NCI-H2107 treated with DMSO at 0.1 percent for 48 hours (cell line): ENCODE measurements at regions not wholly inside any gene's neighbourhood (a gene's known extent, or its start where the extent isn't known, plus 50 kb on each side); places are given as distances from the start of the nearest gene placed in this dataset.
"Not testable (repeated sequence)": the region's sequence is repeated elsewhere in the genome, so short reads cannot be mapped to it uniquely, and the experiment has no call there.

Experiments used
- DNase-seq: peaks from one replicate; lab custom pipeline; 2025; ENCODE audit not compliant: unreplicated experiment; lab: John Stamatoyannopoulos, UW

DNA sequence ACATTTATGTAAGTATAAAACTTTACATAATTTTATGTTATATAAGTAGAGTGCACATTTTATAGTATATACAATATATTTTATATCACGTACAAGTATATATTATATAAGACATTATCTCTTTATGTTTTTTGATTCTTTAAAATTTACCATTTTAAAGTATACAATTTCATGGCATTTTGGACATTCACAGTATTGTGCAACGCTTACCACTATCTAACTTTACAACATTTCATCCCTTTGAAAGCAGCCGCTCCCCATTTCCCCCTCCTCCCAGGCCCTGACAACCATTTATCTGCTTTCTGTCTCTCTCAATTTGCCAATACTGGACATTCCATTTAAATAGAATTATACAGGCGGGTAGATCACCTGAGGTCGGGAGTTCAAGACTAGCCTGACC, 512.5 kb downstream of the TSN start:
- DNase-seq = no peak

DNA sequence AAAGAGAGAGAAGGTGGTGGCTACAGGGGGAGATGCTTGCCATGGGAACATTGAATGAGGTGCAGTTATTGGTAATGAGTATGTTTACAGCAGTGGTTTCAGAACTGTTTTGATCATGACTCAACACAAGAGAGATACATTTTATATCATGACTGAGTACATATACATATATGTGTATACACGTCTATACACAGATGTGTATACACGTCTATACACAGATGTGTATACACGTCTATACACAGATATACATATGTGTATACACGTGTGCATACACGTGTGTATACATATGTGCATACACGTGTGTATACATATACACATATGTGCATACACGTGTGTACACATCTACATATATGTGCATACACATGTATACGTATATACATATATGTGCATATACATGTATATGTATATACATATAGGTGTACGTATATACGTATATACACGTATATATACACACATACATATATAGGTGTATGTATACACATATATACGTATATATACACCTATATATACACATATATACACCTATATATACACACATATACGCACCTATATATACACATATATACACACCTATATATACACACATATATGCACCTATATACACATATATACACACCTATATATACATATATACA, 518.5 kb downstream of the TSN start:
- DNase-seq = no peak

DNA sequence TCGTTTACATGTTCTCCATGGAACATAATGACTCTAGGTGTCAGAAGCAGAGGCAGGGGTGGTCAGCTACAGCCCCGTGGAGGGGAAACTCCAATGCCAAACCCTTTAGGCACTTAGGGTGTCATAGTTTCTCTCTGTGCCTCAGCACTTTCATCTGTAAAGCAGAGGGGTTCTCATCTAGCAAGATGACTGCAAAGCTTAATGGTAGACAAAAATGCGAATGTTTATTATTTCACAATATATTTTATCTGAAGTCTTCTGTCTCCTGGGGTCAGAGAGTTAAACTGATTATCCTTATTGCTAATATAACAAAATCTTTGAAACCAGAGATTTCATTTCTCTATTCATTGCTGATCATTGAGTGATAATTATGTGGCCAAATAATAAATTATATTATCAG, 522.5 kb downstream of the TSN start:
- DNase-seq = no peak

DNA sequence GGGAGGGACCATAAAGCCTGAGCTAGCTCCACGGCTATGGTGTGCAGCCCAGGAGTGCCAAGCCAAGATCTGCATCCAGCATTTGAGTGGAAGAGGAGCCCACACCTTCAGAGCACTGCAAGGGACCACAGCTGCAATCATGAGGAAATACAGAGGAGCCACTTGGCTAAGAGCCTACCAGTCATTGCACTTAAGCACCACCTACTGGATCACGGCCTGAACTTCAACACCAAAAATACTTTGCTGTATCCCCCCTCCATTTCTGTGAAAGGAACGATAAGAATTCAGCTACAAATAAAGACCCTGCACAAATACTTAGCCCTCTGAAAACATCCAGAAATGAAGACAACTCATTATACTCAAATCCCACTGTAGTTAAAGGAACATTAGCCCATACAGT, 545.3 kb downstream of the TSN start:
- DNase-seq = no peak

DNA sequence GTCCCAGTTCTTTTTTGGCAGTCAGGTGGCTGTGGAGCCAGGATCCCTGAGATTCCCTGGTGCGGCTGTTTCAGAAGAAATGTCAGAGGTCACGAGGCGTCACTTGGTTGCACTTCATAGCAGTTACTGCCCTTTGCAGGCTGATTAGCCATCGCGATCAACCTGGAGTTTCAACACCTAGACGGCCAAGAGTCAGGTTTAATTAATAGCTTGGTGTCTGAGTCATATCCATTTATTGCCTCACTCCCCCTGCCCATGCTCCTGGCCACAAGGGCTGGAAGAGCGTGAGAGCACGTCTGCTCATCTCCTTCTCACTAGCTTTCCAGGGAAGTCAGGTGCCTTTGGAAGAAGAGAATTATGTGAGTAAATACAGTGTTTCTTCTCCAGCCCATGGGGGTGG, 552.3 kb downstream of the TSN start:
- DNase-seq = no peak

DNA sequence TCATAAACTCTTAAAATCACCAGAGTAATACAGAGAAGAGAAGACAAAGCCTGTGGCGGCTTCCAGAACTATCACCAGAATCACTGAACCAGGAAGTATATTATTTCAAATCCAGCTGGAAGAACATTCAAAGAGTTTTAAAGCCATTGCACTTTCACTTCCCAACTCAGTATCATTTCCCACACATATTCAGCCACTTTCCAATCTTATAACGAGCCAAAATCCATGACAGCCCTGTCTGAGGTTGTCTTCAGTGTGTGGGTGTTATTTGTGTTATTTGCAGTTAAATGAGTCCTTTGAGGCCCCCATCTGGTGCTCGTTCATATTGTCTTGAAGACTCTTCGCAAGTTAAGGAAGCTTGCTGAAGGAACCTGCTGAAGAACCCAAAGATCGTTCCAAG, 559.9 kb downstream of the TSN start:
- DNase-seq = no peak

DNA sequence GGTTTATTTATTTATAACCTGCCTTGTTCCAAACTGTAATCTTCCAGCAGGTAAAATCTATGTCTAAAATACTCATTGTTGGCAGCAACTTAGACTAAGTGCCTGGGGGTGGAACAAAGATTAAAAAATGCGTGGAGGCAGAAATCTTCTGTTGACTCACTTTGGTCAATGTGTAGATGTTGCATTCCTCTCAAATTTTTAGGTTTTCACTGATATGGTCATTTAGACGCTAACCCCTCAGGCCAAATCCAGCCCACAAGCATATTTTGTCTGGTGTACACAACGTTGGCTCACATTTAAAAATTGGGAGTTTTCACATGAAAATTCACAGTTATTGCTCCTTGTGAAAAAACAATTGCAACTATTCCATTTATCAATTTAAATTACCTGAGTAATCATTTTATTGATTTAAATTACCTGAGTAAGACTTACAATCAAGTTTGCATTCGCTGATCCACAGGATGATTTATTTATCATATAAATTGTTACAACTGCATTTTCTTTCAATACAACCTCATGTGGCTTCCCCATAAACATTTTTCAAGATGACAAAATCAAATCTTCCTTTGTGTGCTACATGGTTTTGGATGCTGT, 564.2 kb downstream of the TSN start:
- DNase-seq = no peak

DNA sequence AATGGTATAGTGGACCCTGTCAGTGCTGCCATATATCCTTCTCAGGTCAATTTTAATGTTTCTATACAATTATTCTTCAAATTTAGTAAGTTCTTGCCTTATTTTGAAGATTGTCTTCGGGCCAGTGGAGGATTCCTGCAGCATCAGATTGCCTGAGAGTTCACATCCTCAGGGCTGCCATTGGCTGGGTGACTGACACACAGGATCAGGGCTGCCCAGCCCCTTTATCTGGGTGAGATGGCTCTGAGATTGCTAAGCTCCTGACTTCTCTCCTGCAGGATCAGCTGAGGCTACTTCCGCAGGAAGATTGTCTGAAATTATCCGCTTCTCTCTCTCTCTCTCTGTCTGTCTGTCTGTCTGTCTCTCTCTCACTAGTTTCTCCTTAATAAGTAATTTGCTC, 567.4 kb downstream of the TSN start:
- no peak for DNase-seq

DNA sequence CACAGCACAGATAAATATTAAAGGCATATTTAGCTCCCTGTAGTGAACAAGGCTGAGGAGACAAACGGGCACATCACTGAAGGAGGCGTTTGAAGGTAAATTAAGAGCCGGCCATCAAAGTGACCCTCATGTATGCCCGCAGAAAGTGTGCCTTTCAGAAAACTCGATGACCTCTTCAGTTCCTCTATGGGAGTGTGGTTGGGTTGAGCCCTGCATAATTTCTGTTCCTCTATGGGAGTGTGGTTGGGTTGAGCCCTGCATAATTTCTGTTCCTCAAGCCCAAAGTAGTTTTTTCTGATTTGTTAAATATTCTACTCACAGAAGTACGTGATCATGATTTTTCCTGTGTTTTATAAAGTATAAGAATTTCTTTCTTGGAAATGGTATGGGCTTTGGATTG, 568.5 kb downstream of the TSN start:
- no peak for DNase-seq

DNA sequence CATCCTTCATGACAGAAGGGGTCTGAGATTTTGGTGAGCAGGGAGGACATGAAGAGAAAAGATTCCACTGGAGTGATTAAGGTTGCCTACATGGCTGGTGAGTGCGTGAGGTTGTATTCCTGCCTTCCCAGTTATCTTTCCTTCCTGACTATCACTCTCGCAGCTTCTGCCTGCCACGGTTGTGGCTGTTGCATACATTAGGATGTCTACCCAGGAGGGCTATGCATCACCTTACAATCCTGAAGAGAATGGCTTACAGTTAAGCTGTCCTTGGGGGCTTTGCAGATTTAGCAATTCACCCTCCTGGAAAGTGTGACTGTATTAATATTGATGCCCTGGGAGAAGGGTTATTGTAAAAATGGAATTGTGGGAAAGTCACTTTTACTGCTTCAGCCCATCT, 571.0 kb downstream of the TSN start:
- DNase-seq = no peak

DNA sequence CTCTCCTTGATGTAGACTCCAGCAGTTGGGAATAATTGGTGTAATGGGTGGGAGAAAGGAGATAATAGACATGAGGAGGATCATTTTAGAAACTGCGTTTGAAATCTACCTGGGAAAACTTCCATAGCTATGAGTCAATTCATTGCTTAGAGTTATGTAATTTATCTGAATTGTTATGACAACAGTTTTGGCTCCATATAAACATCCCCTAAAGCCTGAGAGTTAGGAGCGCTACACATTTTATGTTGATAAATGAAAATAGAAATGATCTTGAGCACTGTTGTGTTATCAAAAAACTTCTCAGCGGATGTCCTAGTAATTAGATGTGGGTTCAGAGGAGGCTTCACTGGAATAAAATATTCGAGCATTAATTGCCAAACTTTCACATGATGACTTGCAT, 573.4 kb downstream of the TSN start:
- DNase-seq = no peak

DNA sequence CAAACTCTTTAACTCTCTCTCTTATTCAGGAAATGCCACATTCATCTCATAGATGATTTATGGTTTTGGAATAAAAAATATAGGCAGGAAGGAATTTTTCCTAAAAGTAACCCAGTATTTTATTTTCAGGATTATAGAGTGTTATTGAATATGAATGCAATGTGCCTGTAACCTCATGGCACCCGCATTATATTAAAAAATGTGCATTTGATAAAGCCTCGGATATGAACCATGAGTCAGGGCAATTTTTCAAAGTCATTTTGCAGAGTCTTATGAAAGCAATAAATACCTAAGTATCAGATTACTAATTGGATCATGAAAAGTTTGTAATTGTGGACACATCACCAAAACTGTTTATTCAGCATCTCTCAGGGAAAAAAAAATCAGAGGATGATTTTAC, 573.8 kb downstream of the TSN start:
- DNase-seq = no peak

DNA sequence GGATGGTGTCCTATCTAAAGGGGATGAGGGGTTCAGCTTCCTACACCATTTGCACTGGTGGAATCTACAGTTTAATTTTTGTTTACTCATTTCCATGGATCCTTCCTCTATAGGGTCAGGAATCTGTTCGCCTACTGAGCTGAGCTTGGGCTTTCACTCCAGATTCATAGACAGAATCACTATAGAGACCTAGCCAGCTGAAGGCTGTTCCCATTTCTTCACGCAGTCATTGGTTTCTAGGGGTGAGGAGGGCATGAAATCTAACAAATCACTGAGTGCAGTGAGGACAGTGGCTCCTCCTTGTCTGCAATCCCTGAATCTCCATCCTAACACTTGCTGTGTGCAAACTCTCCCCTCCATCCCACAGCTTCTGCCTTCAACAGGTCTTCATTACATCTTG, 578.5 kb downstream of the TSN start:
- DNase-seq = no peak

DNA sequence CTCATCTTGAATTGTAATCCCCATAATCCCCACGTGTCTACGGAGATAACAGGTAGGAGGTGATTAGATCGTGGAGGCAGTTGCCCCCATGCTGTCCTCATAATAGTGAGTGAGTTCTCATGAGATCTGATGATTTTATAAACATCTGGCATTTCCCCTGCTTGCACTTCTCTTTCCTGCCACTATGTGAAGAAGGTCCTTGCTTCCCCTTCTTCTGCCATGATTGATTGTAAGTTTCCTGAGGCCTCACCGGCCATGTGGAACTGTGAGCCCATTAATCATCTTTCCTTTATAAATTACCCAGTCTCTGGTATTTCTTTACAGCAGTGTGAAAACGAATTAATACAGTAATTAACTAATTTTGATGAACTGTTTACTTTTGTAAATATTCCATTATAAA, 582.5 kb downstream of the TSN start:
- DNase-seq = no peak

DNA sequence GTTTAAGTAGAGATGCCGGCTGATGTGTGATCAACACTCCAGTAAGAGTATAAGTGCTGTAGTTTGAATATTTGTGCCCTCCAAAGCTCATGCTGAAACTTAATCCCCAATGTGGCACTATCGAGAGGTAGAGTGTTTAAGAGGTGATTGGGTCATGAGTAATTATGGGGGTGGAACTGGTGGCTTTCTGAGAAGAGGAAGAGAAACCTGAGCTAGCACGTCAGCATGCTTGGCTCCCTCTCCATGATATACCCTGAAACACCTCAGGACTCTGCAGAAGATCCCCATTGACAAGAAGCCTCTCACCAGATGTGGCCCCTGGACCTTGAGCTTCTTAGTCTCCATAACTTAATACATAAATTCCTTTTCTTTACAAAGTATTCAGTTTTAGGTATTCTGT, 584.8 kb downstream of the TSN start:
- peak; percentile 37 for DNase-seq

DNA sequence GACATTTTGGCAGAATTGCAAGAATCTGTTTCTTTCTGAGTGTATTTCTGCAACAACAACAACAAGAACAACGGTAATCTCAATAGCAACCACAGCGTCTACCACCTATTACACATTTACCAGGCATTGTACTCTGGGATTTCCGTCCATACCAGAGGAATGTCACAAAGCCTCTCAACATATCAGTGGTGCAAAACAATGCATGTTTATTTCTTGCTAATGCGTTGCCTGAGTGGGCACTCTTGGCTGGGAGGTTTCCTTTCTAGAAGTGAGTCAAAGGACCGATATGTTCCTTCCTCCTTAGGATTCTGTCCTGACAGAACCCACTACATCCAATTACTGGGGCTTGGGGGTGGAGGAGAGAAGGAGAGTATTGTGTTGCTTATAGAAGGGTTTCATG, 585.6 kb downstream of the TSN start:
- no peak for DNase-seq

DNA sequence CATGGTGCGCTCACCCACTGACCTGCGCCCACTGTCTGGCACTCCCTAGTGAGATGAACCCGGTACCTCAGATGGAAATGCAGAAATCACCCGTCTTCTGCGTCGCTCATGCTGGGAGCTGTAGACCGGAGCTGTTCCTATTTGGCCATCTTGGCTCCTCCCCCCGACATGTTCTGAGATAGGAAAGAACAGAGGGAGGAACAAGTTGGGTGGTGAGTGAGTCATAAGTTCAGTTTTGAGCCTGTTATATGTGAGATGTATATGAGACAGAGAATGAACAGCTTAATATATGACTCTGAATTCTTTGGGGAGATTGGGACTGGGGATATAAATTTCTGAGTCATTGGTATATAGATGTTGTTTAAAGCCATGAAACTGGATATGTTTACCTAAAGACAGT, 596.7 kb downstream of the TSN start:
- DNase-seq = not testable (repeated sequence)

DNA sequence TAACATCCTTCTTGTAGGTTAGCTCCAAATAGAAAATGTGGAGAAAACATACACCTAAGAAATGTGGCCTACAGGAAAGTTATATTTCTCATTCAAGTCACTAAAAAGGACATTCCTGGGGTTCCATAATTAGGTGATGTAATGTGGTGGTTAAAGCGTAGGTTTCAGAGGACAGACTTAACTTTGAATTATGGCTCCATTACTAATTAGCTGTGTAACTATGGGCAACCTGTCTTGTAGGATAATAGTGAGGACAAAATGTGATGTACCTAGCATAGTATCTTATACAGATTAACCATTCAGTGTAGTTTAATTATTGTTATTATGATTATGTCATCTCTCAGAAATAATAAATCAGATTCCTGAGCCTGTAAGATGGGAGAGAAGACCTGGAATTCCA, 602.5 kb downstream of the TSN start:
- DNase-seq = no peak

DNA sequence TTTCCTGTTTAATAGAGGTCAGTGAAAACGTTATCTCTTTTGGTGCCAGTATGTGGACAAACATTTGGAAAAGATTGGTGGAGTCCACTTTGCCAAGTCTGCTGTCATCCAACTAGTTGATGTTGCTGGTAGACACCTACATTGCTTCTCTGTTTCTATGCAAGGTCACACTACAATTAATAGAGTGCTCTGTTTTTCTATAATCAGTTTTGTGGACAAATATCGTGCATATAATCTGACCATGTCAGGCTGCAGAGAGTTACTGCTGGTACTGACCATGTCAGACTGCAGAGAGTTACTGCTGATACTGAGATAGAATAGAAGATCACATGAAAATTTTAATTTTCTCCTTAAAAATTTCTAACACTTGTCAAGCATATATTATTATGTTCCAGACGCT, 603.3 kb downstream of the TSN start:
- no peak for DNase-seq

DNA sequence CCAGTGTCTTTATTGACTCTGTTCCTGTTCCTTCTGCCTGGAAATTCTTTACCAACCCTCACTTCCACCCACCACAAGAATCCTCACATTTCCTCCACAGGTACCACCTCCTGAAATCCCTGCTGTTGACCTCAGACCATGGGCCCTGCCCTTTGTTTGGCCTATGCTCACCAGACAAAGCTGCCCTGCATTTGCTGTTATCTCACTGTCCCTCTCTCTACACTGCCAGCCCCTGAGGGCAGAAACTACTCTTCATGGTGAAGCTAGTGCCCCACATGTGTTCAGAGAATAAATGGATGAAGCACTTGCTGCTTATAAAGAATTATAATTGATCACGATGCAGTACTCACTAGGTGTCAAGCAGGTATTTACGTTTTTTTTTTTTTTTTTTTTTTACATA, 608.4 kb downstream of the TSN start:
- no peak for DNase-seq

DNA sequence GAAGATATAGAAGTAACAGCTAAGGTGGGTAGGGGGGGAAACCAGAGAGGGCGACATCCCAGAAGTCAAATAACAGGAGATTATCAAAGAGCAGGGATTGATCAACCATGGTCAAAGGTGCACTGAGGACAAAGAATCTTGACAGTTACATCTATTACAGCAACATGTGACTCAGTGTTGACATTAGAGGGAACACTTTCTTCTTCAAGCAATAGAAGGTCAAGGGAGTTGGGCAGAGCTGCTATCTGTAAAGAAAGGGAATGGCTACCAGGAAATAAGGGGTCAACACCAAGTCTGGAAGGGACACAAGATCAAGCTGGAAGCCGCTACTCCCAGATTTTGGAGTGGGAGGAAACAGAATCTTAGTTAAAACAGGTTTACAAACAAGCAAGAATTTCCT, 611.0 kb downstream of the TSN start:
- no peak for DNase-seq

DNA sequence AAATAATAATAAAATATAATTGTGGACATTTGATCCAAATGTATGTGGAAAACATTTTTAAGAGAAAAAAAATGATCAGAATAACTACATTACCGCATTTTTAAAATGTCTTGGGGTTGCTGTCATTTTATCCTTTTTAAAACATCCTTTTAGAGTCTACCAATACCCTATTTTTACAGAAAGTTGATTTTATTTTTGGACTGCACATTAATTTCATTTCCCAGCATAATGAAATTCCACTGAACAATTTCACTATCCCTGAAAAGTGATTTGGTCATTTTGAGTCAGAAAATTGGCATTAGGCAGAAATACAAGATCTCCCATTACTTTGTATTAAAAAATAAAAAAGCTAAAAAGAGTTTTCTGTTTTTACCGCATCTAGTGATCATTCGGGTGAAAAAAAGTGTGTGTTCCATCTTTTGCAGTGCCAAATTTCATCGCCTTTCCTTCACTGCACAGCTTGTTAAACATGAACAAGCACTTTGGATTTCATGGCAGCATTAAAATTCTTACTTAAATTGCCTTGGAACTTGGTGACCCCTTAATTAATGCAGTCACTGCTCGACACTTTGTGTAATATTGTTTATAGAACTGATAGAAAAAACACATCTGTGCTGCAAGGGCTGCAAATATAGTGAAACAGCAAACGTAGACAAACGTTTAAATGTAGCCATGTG, 611.7 kb downstream of the TSN start:
- no peak for DNase-seq

DNA sequence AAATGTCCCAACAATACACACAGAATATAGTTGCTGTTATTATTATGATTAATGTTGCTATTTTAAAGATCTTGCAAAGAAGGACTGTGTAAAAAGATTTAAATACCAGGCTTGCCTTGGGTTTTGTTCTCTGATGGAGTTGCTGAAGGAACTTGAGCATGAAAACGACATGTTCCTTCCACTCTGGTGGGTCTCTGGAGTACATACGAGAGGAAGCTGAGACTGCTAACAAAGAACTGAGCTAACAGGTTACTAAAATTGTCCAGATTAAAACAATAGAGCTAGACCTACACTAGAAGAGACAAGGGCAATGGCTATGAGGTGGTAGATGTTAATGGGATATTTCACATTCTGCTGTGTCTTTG, 612.2 kb downstream of the TSN start:
- DNase-seq = no peak
